HUES6 (cell line): ENCODE measurements at regions not wholly inside any gene's neighbourhood (a gene's known extent, or its start where the extent isn't known, plus 50 kb on each side); places are given as distances from the start of the nearest gene placed in this dataset.
"Not testable (repeated sequence)": the region's sequence is repeated elsewhere in the genome, so short reads cannot be mapped to it uniquely, and the experiment has no call there.

Source experiments
- H3K27ac ChIP-seq: 2 replicates; pipeline ENCODE4 v1.7.0; 2013; ENCODE audit warnings: low read depth, mild to moderate bottlenecking, low read length, inconsistent platforms
- H3K27me3 ChIP-seq: 2 replicates; pipeline ENCODE4 v1.6.1; 2013; ENCODE audit warnings: low read length; ENCODE audit not compliant: control insufficient read depth, insufficient read depth
- H3K36me3 ChIP-seq: 2 replicates; pipeline ENCODE4 v1.6.1; 2013; ENCODE audit warnings: low read length; ENCODE audit not compliant: control insufficient read depth, insufficient read depth
- H3K4me1 ChIP-seq: 2 replicates; pipeline ENCODE4 v1.6.1; 2013; ENCODE audit warnings: low read length; ENCODE audit not compliant: control insufficient read depth, insufficient read depth
- H3K4me3 ChIP-seq: 2 replicates; pipeline ENCODE4 v1.5.1; 2013; ENCODE audit warnings: low read depth, low read length
- H3K9ac ChIP-seq: one replicate; pipeline ENCODE4 v1.6.1; 2013; ENCODE audit warnings: mild to moderate bottlenecking, low read length
- H3K9me3 ChIP-seq: 2 replicates; pipeline ENCODE4 v1.6.1; 2013; ENCODE audit warnings: low read depth, low read length; ENCODE audit not compliant: control insufficient read depth, insufficient read depth

DNA sequence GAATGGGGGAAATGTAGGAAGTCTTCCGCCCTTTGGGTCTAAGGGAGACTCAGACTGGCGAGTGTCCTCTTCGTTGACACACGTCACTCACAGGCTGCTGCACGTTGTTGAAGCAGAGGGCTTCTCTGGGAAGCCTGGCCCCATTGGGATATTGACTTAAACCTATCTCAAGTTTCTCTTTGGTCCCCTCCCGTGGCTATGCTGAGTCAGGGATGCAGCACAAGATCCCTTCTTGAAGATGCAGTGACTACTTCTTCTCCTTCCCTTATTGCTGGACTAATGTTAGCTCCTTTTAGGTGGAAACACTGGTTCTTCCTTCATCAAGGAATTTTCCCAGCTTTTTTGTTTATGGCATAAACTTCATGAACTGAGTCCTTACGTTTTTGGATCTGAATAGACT, 89.8 kb upstream of the CCDC71L start:
- Histone ChIP-seq H3K9me3 (peaks cover 10% of the 10 kb centered on the region; the same call in 1 of the 2 replicates), H3K27me3 (no peaks in the 10 kb centered on the region), H3K9ac (no peak overlapping the region), H3K27ac (no peak overlapping the region), H3K4me1 (no peaks in the 10 kb centered on the region), H3K36me3 (no peaks in the 10 kb centered on the region), H3K4me3 (no peak overlapping the region)

DNA sequence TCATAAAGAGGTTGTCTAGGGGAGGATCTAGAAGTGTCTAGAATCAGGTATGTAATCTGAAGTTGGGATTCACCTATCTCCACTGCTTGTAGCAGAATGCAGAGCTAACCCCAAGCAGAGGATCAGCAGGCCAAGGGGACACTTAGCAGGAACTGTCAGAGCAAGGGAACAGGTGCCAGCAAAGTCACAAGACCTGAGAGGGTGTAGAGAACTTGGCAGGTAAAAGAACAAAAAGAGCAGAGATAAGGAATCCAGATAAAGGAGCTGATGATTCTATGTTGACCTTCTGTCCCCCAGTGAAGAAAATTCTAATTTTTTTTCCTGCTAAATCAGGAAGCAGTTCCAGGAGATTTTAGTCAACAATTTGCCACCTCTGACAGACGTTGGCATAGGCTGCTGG, 91.4 kb upstream of the CCDC71L start:
- no peak overlapping the region for H3K9ac ChIP-seq
- H3K4me1 ChIP-seq = no peaks in the 10 kb centered on the region
- H3K27me3 ChIP-seq = no peaks in the 10 kb centered on the region
- no peak overlapping the region for H3K4me3 ChIP-seq
- no peak overlapping the region for H3K27ac ChIP-seq
- no peaks in the 10 kb centered on the region for H3K36me3 ChIP-seq
- H3K9me3 ChIP-seq = peaks cover 13% of the 10 kb centered on the region; the same call in 1 of the 2 replicates

DNA sequence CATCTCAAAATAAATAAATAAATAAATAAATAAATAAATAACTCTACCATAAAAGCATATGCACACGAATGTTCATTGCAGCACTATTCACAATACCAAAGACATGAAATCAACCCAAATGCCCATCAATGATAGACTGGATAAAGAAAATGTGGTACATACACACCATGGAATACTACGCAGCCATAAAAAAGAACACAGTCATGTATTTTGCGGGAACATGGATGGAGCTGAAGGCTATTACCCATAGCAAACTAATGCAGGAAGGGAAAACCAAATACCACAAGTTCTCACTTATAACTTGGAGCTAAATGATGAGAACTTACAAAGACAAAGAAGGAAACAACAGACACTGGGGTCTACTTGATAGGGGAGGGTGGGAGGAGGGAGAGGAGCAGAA, 94.1 kb upstream of the CCDC71L start:
- peaks cover 13% of the 10 kb centered on the region; the same call in 1 of the 2 replicates for H3K9me3 ChIP-seq
- not testable (repeated sequence) for H3K4me1 ChIP-seq, H3K27ac ChIP-seq, H3K36me3 ChIP-seq, H3K27me3 ChIP-seq, H3K9ac ChIP-seq, H3K4me3 ChIP-seq

DNA sequence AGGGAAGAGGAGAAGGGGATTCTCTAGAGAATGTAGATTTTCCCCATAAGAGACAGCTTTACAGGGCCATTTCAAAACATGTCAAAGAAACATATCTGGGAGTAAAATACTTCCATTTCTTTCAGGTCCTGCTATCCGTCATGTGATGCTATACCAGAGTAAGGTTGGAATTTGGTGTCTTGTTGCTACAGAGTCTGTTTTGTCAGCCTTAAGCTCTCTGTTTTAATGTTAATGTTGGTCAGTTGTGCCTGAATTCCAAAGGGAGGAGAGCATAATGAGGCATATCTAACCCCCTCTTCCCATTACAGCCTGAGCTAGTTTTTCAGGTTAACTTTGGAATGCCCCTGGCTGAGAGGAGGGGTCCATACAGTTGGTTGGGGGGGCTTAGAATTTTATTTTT, 94.7 kb upstream of the CCDC71L start:
- H3K36me3 ChIP-seq = no peaks in the 10 kb centered on the region
- H3K27me3 ChIP-seq = no peaks in the 10 kb centered on the region
- no peak overlapping the region for H3K9ac ChIP-seq
- H3K27ac ChIP-seq = 0 out of 2 replicates have a peak overlapping the region, but pooled peaks have one; percentile 28
- no peaks in the 10 kb centered on the region for H3K4me1 ChIP-seq
- H3K9me3 ChIP-seq = peaks cover 13% of the 10 kb centered on the region; the same call in 1 of the 2 replicates
- no peak overlapping the region for H3K4me3 ChIP-seq

- Histone ChIP-seq H3K4me3 (no peak overlapping the region), H3K9ac (no peak overlapping the region), H3K27me3 (no peaks in the 10 kb centered on the region), H3K4me1 (no peaks in the 10 kb centered on the region), H3K36me3 (no peaks in the 10 kb centered on the region), H3K9me3 (peaks cover 13% of the 10 kb centered on the region; the same call in 1 of the 2 replicates), H3K27ac (no peak overlapping the region)
Measured at GRCh38 chr7:106756071-106756470, 95.1 kb upstream of the CCDC71L start.

DNA sequence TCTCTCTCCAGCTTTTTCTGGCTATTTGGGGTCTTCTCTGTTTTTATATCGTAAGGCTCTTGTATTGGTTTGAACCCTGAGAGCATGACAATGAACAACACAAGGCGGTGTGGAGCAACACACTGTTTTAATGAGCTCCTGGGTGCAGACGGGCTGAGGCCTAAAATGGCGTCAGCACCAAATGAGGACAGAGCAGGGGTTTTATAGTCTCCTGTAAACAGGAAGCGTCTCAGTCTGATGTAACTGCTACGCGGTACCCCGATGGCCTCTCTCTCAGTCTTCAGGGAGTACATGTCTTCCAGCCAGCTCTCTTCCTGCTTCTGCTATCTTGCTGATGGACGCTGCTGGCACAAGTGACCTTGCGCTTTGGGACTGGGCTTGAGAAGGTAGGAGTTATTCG, 95.9 kb upstream of the CCDC71L start:
- H3K4me1 ChIP-seq = no peaks in the 10 kb centered on the region
- no peak overlapping the region for H3K9ac ChIP-seq
- no peaks in the 10 kb centered on the region for H3K27me3 ChIP-seq
- no peak overlapping the region for H3K27ac ChIP-seq
- no peaks in the 10 kb centered on the region for H3K36me3 ChIP-seq
- peaks cover 13% of the 10 kb centered on the region; the same call in 1 of the 2 replicates for H3K9me3 ChIP-seq
- no peak overlapping the region for H3K4me3 ChIP-seq

DNA sequence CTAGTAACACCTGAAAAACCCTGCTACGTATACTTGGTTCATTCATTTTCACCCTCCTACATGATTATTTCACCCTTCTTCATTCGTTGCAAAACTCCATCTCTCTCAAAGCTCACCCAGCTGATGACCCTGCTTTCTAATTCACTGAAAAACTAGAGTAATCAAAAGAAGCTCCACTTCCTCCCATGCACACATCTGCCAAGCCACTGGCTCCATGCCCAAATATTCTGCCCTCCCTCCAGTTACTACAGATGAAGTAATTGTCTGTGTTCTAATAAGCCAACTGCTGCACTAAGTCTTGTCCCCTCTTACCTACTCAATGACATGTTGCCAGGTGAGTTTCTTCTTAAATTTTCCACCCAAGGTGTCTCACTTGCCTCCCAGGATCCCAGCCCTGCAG, 96.9 kb upstream of the CCDC71L start:
- no peak overlapping the region for H3K9ac ChIP-seq
- H3K27ac ChIP-seq = no peak overlapping the region
- no peaks in the 10 kb centered on the region for H3K27me3 ChIP-seq
- H3K4me1 ChIP-seq = no peaks in the 10 kb centered on the region
- no peaks in the 10 kb centered on the region for H3K36me3 ChIP-seq
- H3K9me3 ChIP-seq = peaks cover 13% of the 10 kb centered on the region; the same call in 1 of the 2 replicates
- no peak overlapping the region for H3K4me3 ChIP-seq

GRCh38 chr7:106762845-106763244, 101.9 kb upstream of the CCDC71L start:
- not testable (repeated sequence) for H3K27ac ChIP-seq, H3K9me3 ChIP-seq, H3K4me3 ChIP-seq, H3K27me3 ChIP-seq, H3K36me3 ChIP-seq, H3K4me1 ChIP-seq, H3K9ac ChIP-seq

- H3K9me3 ChIP-seq = no peaks in the 10 kb centered on the region
- H3K4me1 ChIP-seq = no peaks in the 10 kb centered on the region
- no peaks in the 10 kb centered on the region for H3K27me3 ChIP-seq
- H3K27ac ChIP-seq = no peak overlapping the region
- no peaks in the 10 kb centered on the region for H3K36me3 ChIP-seq
- no peak overlapping the region for H3K4me3 ChIP-seq
- H3K9ac ChIP-seq = no peak overlapping the region
Measured at GRCh38 chr7:106763717-106764116, 101.4 kb upstream of the PIK3CG start.

- H3K36me3 ChIP-seq = no peaks in the 10 kb centered on the region
- H3K4me3 ChIP-seq = no peak overlapping the region
- H3K4me1 ChIP-seq = no peaks in the 10 kb centered on the region
- H3K9me3 ChIP-seq = no peaks in the 10 kb centered on the region
- no peak overlapping the region for H3K27ac ChIP-seq
- H3K27me3 ChIP-seq = no peaks in the 10 kb centered on the region
- H3K9ac ChIP-seq = no peak overlapping the region
Measured at GRCh38 chr7:106765727-106766355, 99.2 kb upstream of the PIK3CG start.

GRCh38 chr7:106766551-106766950, 98.5 kb upstream of the PIK3CG start:
- no peak overlapping the region for H3K9ac ChIP-seq
- H3K27ac ChIP-seq = no peak overlapping the region
- no peaks in the 10 kb centered on the region for H3K4me1 ChIP-seq
- no peaks in the 10 kb centered on the region for H3K27me3 ChIP-seq
- no peaks in the 10 kb centered on the region for H3K9me3 ChIP-seq
- no peaks in the 10 kb centered on the region for H3K36me3 ChIP-seq
- H3K4me3 ChIP-seq = no peak overlapping the region
